ENCODE measurements at regions not wholly inside any gene's neighbourhood (a gene's known extent, or its start where the extent isn't known, plus 50 kb on each side); places are given as distances from the start of the nearest gene placed in this dataset.
"Not testable (repeated sequence)": the region's sequence is repeated elsewhere in the genome, so short reads cannot be mapped to it uniquely, and the experiment has no call there.

- POLR2A ChIA-PET = no interaction called here
- CTCF ChIA-PET = no interaction called here
- no peaks in the 10 kb centered on the region for H3K9me3 ChIP-seq
- no peak overlapping the region for H3K4me3 ChIP-seq (ENCODE audit: low read depth, low read length)
- no peak for TF ChIP-seq CTCF (IDR thresholded peaks at IDR 0.05; ENCODE audit: insufficient read depth in 1 of 2, low read depth in 1 of 2, low read length in 1 of 2, severe bottlenecking in 1 of 2, unreplicated experiment in 1 of 2)
- no peaks in the 10 kb centered on the region for H3K36me3 ChIP-seq (ENCODE audit: control insufficient read depth, insufficient read depth, low read length)
- H3K27me3 Mint-ChIP-seq (ENCODE audit: insufficient read depth, unreplicated experiment) = no peaks in the 10 kb centered on the region
- DNase-seq = no peak
- no peaks in the 10 kb centered on the region for H3K27me3 ChIP-seq (replicated peaks; ENCODE audit: control insufficient read depth, insufficient read depth, low read length)
- no peaks in the 10 kb centered on the region for H3K9me3 Mint-ChIP-seq (ENCODE audit: unreplicated experiment)
- no peaks in the 10 kb centered on the region for H3K36me3 Mint-ChIP-seq (ENCODE audit: insufficient read depth, unreplicated experiment)
- intact Hi-C loops (cut with micrococcal nuclease; ENCODE audit: unreplicated experiment) = no loop called here
- no TSS peak for BruUV-seq (replicated peaks)
- H3K4me1 ChIP-seq = no peaks in the 10 kb centered on the region
- no peak overlapping the region for H3K4me3 Mint-ChIP-seq (ENCODE audit: unreplicated experiment)
- H3K27ac Mint-ChIP-seq (ENCODE audit: unreplicated experiment) = no peak overlapping the region
- H3K4me1 Mint-ChIP-seq (ENCODE audit: low read depth, unreplicated experiment) = no peaks in the 10 kb centered on the region
Measured at GRCh38 chr1:818618-819291, 105.0 kb upstream of the SAMD11 start.

GRCh38 chr1:820962-821361, 102.8 kb upstream of the SAMD11 start:
- Mint-ChIP-seq H3K36me3 (ENCODE audit: insufficient read depth, unreplicated experiment) (no peaks in the 10 kb centered on the region), H3K4me1 (ENCODE audit: low read depth, unreplicated experiment) (no peaks in the 10 kb centered on the region), H3K4me3 (ENCODE audit: unreplicated experiment) (no peak overlapping the region), H3K27me3 (ENCODE audit: insufficient read depth, unreplicated experiment) (no peaks in the 10 kb centered on the region), H3K9me3 (ENCODE audit: unreplicated experiment) (no peaks in the 10 kb centered on the region), H3K27ac (ENCODE audit: unreplicated experiment) (no peak overlapping the region)
- no peaks in the 10 kb centered on the region for H3K9me3 ChIP-seq
- H3K4me3 ChIP-seq (ENCODE audit: low read depth, low read length) = no peak overlapping the region
- DNase-seq = no peak
- H3K4me1 ChIP-seq = no peaks in the 10 kb centered on the region
- intact Hi-C loops (cut with micrococcal nuclease; ENCODE audit: unreplicated experiment) = no loop called here
- H3K27me3 ChIP-seq (replicated peaks; ENCODE audit: control insufficient read depth, insufficient read depth, low read length) = no peaks in the 10 kb centered on the region
- BruUV-seq (replicated peaks) = no TSS peak
- TF ChIP-seq CTCF (IDR thresholded peaks at IDR 0.05; ENCODE audit: insufficient read depth in 1 of 2, low read depth in 1 of 2, low read length in 1 of 2, severe bottlenecking in 1 of 2, unreplicated experiment in 1 of 2) = no peak
- no peaks in the 10 kb centered on the region for H3K36me3 ChIP-seq (ENCODE audit: control insufficient read depth, insufficient read depth, low read length)
- ChIA-PET POLR2A (no interaction called here), CTCF (no interaction called here)

- peak overlapping the region; percentile 58 for H3K4me3 ChIP-seq (ENCODE audit: low read depth, low read length)
- BruUV-seq (replicated peaks) = TSS peak; percentile 60
- H3K27me3 Mint-ChIP-seq (ENCODE audit: insufficient read depth, unreplicated experiment); intact Hi-C loops (cut with micrococcal nuclease; ENCODE audit: unreplicated experiment); H3K9me3 ChIP-seq; POLR2A ChIA-PET; H3K4me1 ChIP-seq; H3K27me3 ChIP-seq (replicated peaks; ENCODE audit: control insufficient read depth, insufficient read depth, low read length); H3K36me3 Mint-ChIP-seq (ENCODE audit: insufficient read depth, unreplicated experiment); H3K36me3 ChIP-seq (ENCODE audit: control insufficient read depth, insufficient read depth, low read length); H3K4me1 Mint-ChIP-seq (ENCODE audit: low read depth, unreplicated experiment); CTCF ChIA-PET; H3K9me3 Mint-ChIP-seq (ENCODE audit: unreplicated experiment); DNase-seq: not testable (repeated sequence)
- H3K27ac Mint-ChIP-seq (ENCODE audit: unreplicated experiment) = peak overlapping the region; percentile 87
- H3K4me3 Mint-ChIP-seq (ENCODE audit: unreplicated experiment) = peak overlapping the region; percentile 91
Measured at GRCh38 chr1:826808-827207, 96.9 kb upstream of the SAMD11 start.

- H3K4me1 Mint-ChIP-seq (ENCODE audit: low read depth, unreplicated experiment); H3K9me3 Mint-ChIP-seq (ENCODE audit: unreplicated experiment); CTCF ChIA-PET; intact Hi-C loops (cut with micrococcal nuclease; ENCODE audit: unreplicated experiment); H3K36me3 Mint-ChIP-seq (ENCODE audit: insufficient read depth, unreplicated experiment); H3K36me3 ChIP-seq (ENCODE audit: control insufficient read depth, insufficient read depth, low read length); H3K4me1 ChIP-seq; H3K27me3 ChIP-seq (replicated peaks; ENCODE audit: control insufficient read depth, insufficient read depth, low read length); H3K9me3 ChIP-seq; BruUV-seq (replicated peaks); H3K27me3 Mint-ChIP-seq (ENCODE audit: insufficient read depth, unreplicated experiment): not testable (repeated sequence)
- H3K4me3 Mint-ChIP-seq (ENCODE audit: unreplicated experiment) = peak overlapping the region; percentile 91
- peak overlapping the region; percentile 58 for H3K4me3 ChIP-seq (ENCODE audit: low read depth, low read length)
- peak; percentile 93 to 94 for DNase-seq
- POLR2A ChIA-PET = interaction anchor here (0.7 kb wide), 1 partner anchor 49 kb away, joined by 5 read pairs; no protein-coding TSS in a partner anchor
- peak overlapping the region; percentile 87 for H3K27ac Mint-ChIP-seq (ENCODE audit: unreplicated experiment)
Measured at GRCh38 chr1:827211-828063, 96.3 kb upstream of the SAMD11 start.

- H3K4me1 Mint-ChIP-seq (ENCODE audit: low read depth, unreplicated experiment) = peaks cover 11% of the 10 kb centered on the region
- H3K27me3 ChIP-seq (replicated peaks; ENCODE audit: control insufficient read depth, insufficient read depth, low read length); H3K27ac Mint-ChIP-seq (ENCODE audit: unreplicated experiment); H3K36me3 ChIP-seq (ENCODE audit: control insufficient read depth, insufficient read depth, low read length); DNase-seq; POLR2A ChIA-PET; CTCF ChIA-PET; intact Hi-C loops (cut with micrococcal nuclease; ENCODE audit: unreplicated experiment); H3K4me3 ChIP-seq (ENCODE audit: low read depth, low read length); H3K4me1 ChIP-seq; H3K27me3 Mint-ChIP-seq (ENCODE audit: insufficient read depth, unreplicated experiment); H3K9me3 Mint-ChIP-seq (ENCODE audit: unreplicated experiment); H3K9me3 ChIP-seq; BruUV-seq (replicated peaks); H3K4me3 Mint-ChIP-seq (ENCODE audit: unreplicated experiment): not testable (repeated sequence)
- peaks cover 21% of the 10 kb centered on the region for H3K36me3 Mint-ChIP-seq (ENCODE audit: insufficient read depth, unreplicated experiment)
Measured at GRCh38 chr1:829324-829723, 94.4 kb upstream of the SAMD11 start.

Data from Caco-2 (cell line).